ENCODE measurements at regions not wholly inside any gene's neighbourhood (a gene's known extent, or its start where the extent isn't known, plus 50 kb on each side); places are given as distances from the start of the nearest gene placed in this dataset.
"Not testable (repeated sequence)": the region's sequence is repeated elsewhere in the genome, so short reads cannot be mapped to it uniquely, and the experiment has no call there.

DNA sequence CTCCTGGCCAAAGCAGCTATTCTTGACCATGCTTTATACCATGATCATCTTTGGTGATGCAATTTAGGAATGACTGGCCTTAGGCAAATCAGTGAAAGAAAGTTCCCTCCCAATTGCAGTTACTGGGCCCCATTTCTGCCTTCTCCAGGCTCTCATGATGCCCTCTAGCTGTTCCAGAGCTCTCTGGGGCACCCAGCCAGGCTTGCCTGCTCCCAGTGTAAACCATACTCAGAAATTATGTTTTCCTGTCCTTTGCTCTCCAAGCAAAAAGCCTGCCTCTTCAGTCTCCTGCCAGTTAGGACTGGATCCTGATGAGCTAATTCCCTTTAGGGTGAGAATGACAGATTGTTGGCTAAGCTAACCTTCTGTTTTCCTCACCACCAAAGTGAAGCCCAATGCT, 85.3 kb upstream of the RBPJ start:
- Histone ChIP-seq H3K4me3 (ENCODE audit: low read length) (no peak overlapping the region), H3K4me1 (ENCODE audit: control insufficient read depth, insufficient read depth, low read length) (peaks cover 46% of the 10 kb centered on the region), H3K9ac (ENCODE audit: low read length) (no peak overlapping the region), H3K9me3 (ENCODE audit: control insufficient read depth, low read length) (peaks cover 4% of the 10 kb centered on the region), H3K36me3 (ENCODE audit: control insufficient read depth, insufficient read depth, low read length, severe bottlenecking) (no peaks in the 10 kb centered on the region), H3K27me3 (replicated peaks; ENCODE audit: control insufficient read depth, insufficient read depth, low read length) (no peaks in the 10 kb centered on the region)
- DNase-seq (ENCODE audit: low read depth), result peak; percentile 85

GRCh38 chr4:26237916-26238315, 82.9 kb upstream of the RBPJ start:
- Histone ChIP-seq H3K27me3 (replicated peaks; ENCODE audit: control insufficient read depth, insufficient read depth, low read length) (no peaks in the 10 kb centered on the region), H3K9ac (ENCODE audit: low read length) (no peak overlapping the region), H3K36me3 (ENCODE audit: control insufficient read depth, insufficient read depth, low read length, severe bottlenecking) (no peaks in the 10 kb centered on the region), H3K4me3 (ENCODE audit: low read length) (no peak overlapping the region), H3K9me3 (ENCODE audit: control insufficient read depth, low read length) (peaks cover 4% of the 10 kb centered on the region), H3K4me1 (ENCODE audit: control insufficient read depth, insufficient read depth, low read length) (peaks cover 49% of the 10 kb centered on the region)
- DNase-seq (ENCODE audit: low read depth), result no peak

GRCh38 chr4:26238426-26238777, 82.4 kb upstream of the RBPJ start:
- H3K9ac ChIP-seq (ENCODE audit: low read length), result peak overlapping the region; percentile 52
- peak; percentile 19 for DNase-seq (ENCODE audit: low read depth)
- no peaks in the 10 kb centered on the region for H3K36me3 ChIP-seq (ENCODE audit: control insufficient read depth, insufficient read depth, low read length, severe bottlenecking)
- H3K27me3 ChIP-seq (replicated peaks; ENCODE audit: control insufficient read depth, insufficient read depth, low read length), result no peaks in the 10 kb centered on the region
- no peak overlapping the region for H3K4me3 ChIP-seq (ENCODE audit: low read length)
- peaks cover 48% of the 10 kb centered on the region for H3K4me1 ChIP-seq (ENCODE audit: control insufficient read depth, insufficient read depth, low read length)
- peaks cover 4% of the 10 kb centered on the region for H3K9me3 ChIP-seq (ENCODE audit: control insufficient read depth, low read length)

- Histone ChIP-seq H3K27me3 (replicated peaks; ENCODE audit: control insufficient read depth, insufficient read depth, low read length) (no peaks in the 10 kb centered on the region), H3K9ac (ENCODE audit: low read length) (peak overlapping the region; percentile 52), H3K36me3 (ENCODE audit: control insufficient read depth, insufficient read depth, low read length, severe bottlenecking) (no peaks in the 10 kb centered on the region), H3K4me1 (ENCODE audit: control insufficient read depth, insufficient read depth, low read length) (peaks cover 48% of the 10 kb centered on the region), H3K4me3 (ENCODE audit: low read length) (peak overlapping the region; percentile 37), H3K9me3 (ENCODE audit: control insufficient read depth, low read length) (peaks cover 4% of the 10 kb centered on the region)
- DNase-seq (ENCODE audit: low read depth), result peak; percentile 79
Observed at GRCh38 chr4:26238778-26239679, 81.8 kb upstream of the RBPJ start.

DNA sequence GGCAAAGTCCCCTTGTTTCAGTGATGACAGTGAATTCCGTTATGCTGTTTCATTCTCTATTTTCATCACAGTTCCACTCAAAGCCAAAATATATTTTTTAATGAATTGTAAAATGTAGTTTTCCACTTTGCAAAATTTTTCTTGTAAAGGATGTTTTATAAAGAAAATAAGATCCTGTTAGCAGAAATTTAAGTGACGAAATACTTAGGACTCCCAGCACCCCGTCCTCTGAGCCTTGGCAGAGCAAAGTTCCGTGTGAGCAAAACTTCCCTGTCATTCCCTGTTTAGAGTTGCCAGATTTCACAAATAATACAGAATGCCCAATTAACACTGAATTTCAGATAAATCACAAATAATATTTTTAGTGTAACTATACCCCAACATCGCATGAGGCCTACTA, 81.0 kb upstream of the RBPJ start:
- no peaks in the 10 kb centered on the region for H3K27me3 ChIP-seq (replicated peaks; ENCODE audit: control insufficient read depth, insufficient read depth, low read length)
- H3K9ac ChIP-seq (ENCODE audit: low read length), result peak overlapping the region; percentile 52
- peak; percentile 24 for DNase-seq (ENCODE audit: low read depth)
- H3K4me3 ChIP-seq (ENCODE audit: low read length), result peak overlapping the region; percentile 37
- peaks cover 4% of the 10 kb centered on the region for H3K9me3 ChIP-seq (ENCODE audit: control insufficient read depth, low read length)
- H3K36me3 ChIP-seq (ENCODE audit: control insufficient read depth, insufficient read depth, low read length, severe bottlenecking), result no peaks in the 10 kb centered on the region
- H3K4me1 ChIP-seq (ENCODE audit: control insufficient read depth, insufficient read depth, low read length), result peaks cover 48% of the 10 kb centered on the region

DNA sequence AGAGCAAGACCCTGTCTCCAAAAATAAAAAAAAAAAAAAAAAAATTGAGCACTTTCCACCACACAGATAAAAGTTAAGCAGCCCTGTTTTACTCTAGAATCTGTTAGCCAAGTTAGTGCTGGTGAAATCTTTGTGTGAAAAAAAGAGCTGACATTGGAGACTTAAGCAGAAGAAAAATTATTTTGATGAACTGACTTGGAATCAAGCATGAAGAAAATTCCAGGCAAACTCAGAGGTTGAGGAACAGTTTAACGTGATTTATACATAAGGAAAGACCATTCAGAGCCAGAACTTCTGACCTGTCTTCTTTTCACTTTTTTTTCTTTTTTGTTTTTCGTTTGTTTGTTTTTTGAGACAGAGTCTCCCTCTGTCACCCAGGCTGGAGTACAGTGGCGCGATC, 79.6 kb upstream of the RBPJ start:
- Histone ChIP-seq H3K4me3 (ENCODE audit: low read length) (no peak overlapping the region), H3K36me3 (ENCODE audit: control insufficient read depth, insufficient read depth, low read length, severe bottlenecking) (no peaks in the 10 kb centered on the region), H3K27me3 (replicated peaks; ENCODE audit: control insufficient read depth, insufficient read depth, low read length) (no peaks in the 10 kb centered on the region), H3K9ac (ENCODE audit: low read length) (no peak overlapping the region), H3K4me1 (ENCODE audit: control insufficient read depth, insufficient read depth, low read length) (peaks cover 36% of the 10 kb centered on the region), H3K9me3 (ENCODE audit: control insufficient read depth, low read length) (peaks cover 8% of the 10 kb centered on the region)
- no peak for DNase-seq (ENCODE audit: low read depth)

GRCh38 chr4:26242451-26242850, 78.4 kb upstream of the RBPJ start:
- Histone ChIP-seq H3K27me3 (replicated peaks; ENCODE audit: control insufficient read depth, insufficient read depth, low read length) (no peaks in the 10 kb centered on the region), H3K9ac (ENCODE audit: low read length) (no peak overlapping the region), H3K9me3 (ENCODE audit: control insufficient read depth, low read length) (peaks cover 6% of the 10 kb centered on the region), H3K4me3 (ENCODE audit: low read length) (no peak overlapping the region), H3K4me1 (ENCODE audit: control insufficient read depth, insufficient read depth, low read length) (peaks cover 36% of the 10 kb centered on the region), H3K36me3 (ENCODE audit: control insufficient read depth, insufficient read depth, low read length, severe bottlenecking) (no peaks in the 10 kb centered on the region)
- no peak for DNase-seq (ENCODE audit: low read depth)

DNA sequence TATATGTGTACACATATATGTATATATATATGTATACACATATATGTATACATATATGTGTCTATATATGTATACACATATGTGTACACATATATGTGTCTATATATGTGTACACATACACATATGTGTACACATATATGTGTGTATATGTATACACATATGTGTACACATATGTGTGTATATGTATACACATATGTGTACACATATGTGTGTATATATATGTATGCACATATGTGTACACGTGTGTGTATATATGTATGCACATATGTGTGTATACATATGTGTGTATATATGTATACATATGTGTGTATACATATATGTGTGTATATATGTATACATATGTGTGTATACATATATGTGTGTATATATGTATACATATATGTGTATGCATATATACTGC, 76.7 kb upstream of the RBPJ start:
- H3K27me3 ChIP-seq (replicated peaks; ENCODE audit: control insufficient read depth, insufficient read depth, low read length); H3K4me3 ChIP-seq (ENCODE audit: low read length); H3K36me3 ChIP-seq (ENCODE audit: control insufficient read depth, insufficient read depth, low read length, severe bottlenecking); H3K9ac ChIP-seq (ENCODE audit: low read length); DNase-seq (ENCODE audit: low read depth); H3K9me3 ChIP-seq (ENCODE audit: control insufficient read depth, low read length): not testable (repeated sequence)
- peaks cover 25% of the 10 kb centered on the region for H3K4me1 ChIP-seq (ENCODE audit: control insufficient read depth, insufficient read depth, low read length)

- DNase-seq (ENCODE audit: low read depth), result peak; percentile 75
- H3K9me3 ChIP-seq (ENCODE audit: control insufficient read depth, low read length), result peaks cover 6% of the 10 kb centered on the region
- no peaks in the 10 kb centered on the region for H3K36me3 ChIP-seq (ENCODE audit: control insufficient read depth, insufficient read depth, low read length, severe bottlenecking)
- no peaks in the 10 kb centered on the region for H3K4me1 ChIP-seq (ENCODE audit: control insufficient read depth, insufficient read depth, low read length)
- no peak overlapping the region for H3K9ac ChIP-seq (ENCODE audit: low read length)
- no peaks in the 10 kb centered on the region for H3K27me3 ChIP-seq (replicated peaks; ENCODE audit: control insufficient read depth, insufficient read depth, low read length)
- no peak overlapping the region for H3K4me3 ChIP-seq (ENCODE audit: low read length)
Observed at GRCh38 chr4:26248647-26249046, 72.2 kb upstream of the RBPJ start.

DNA sequence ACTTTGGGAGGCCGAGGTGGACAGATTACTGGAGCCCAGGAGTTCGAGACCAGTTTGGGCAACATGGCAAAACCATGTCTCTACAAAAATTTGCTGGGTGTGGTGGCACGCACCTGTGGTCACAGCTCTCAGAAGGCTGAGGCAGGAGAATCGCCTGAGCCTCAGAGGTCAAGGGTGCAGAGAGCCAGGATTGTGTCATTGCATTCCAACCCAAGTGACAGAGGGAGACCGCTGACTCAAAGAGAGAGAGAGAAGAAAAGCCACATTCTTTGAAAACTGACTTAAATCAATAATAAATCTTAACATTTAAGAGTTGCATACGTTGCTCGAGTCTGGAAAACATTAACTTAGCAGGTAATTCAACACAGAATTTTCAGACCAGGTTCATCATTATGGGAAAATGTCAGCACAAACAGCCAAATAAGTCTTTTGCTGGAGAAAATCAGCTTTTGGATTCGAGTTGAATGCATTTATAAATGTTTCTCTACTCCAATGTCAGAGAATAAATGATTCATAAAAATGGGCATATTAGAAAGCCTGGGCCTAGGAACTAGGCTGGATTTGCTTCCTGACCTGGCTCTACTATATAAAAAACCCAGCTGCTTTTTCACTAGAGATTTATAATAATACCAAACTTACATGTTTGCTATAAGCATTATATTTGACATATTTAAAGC, 68.3 kb upstream of the RBPJ start:
- DNase-seq (ENCODE audit: low read depth), result no peak

DNA sequence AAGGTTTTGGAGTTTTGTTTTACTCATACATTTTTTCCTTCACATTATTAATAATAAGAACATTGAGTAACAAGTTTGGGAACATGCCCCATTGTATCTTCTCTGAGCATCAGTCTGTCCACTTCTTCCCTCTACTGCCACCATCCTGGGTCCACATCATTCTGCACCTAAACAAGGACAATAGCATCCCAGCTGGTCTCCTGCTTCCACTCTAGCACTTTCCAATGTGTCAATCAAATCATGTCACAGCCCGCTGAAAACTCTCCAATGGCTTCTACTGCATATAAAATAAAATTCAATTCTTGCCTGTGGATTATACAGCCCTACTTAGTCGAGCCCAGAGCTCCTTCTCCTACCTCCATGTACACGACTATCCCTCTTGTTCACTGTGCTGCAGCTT, 66.8 kb upstream of the RBPJ start:
- H3K9me3 ChIP-seq (ENCODE audit: control insufficient read depth, low read length), result peaks cover under 1% of the 10 kb centered on the region
- no peak overlapping the region for H3K4me3 ChIP-seq (ENCODE audit: low read length)
- DNase-seq (ENCODE audit: low read depth), result no peak
- no peak overlapping the region for H3K9ac ChIP-seq (ENCODE audit: low read length)
- no peaks in the 10 kb centered on the region for H3K27me3 ChIP-seq (replicated peaks; ENCODE audit: control insufficient read depth, insufficient read depth, low read length)
- H3K4me1 ChIP-seq (ENCODE audit: control insufficient read depth, insufficient read depth, low read length), result peaks cover 3% of the 10 kb centered on the region
- no peaks in the 10 kb centered on the region for H3K36me3 ChIP-seq (ENCODE audit: control insufficient read depth, insufficient read depth, low read length, severe bottlenecking)

More for the DNA sequence above, 68.3 kb upstream of the RBPJ start:
- Histone ChIP-seq H3K36me3 (ENCODE audit: control insufficient read depth, insufficient read depth, low read length, severe bottlenecking) (no peaks in the 10 kb centered on the region), H3K27me3 (replicated peaks; ENCODE audit: control insufficient read depth, insufficient read depth, low read length) (no peaks in the 10 kb centered on the region), H3K9me3 (ENCODE audit: control insufficient read depth, low read length) (no peaks in the 10 kb centered on the region), H3K9ac (ENCODE audit: low read length) (no peak overlapping the region), H3K4me1 (ENCODE audit: control insufficient read depth, insufficient read depth, low read length) (peaks cover 3% of the 10 kb centered on the region), H3K4me3 (ENCODE audit: low read length) (no peak overlapping the region)
